CD4-positive, alpha-beta T cell (primary cell): ENCODE measurements at regions not wholly inside any gene's neighbourhood (a gene's known extent, or its start where the extent isn't known, plus 50 kb on each side); places are given as distances from the start of the nearest gene placed in this dataset.
"Not testable (repeated sequence)": the region's sequence is repeated elsewhere in the genome, so short reads cannot be mapped to it uniquely, and the experiment has no call there.

ENCODE experiments used
- ATAC-seq: fragments of 200-7000 bp; cut with Tn5 transposase; one replicate; pipeline ENCODE4 v1.10.0; 2022; ENCODE audit warnings: mild to moderate bottlenecking; ENCODE audit not compliant: poor library complexity
- CTCF ChIA-PET: fragments of 350-600 bp; sonication (Branson Sonifier 250); formaldehyde crosslinking; loops from one replicate; lab custom pipeline; 2021; ENCODE audit warnings: antibody characterized with exemption, inconsistent platforms; lab: Charles Lee
- POLR2A ChIA-PET: fragments of 350-600 bp; sonication (Branson Sonifier 250); formaldehyde crosslinking; loops from one replicate; lab custom pipeline; 2021; ENCODE audit warnings: antibody characterized with exemption, inconsistent platforms; lab: Charles Lee
- DNase-seq, 14 experiments: peaks; one replicate each; pipeline ENCODE4 v3.0.0-alpha.2; 2013 to 2020; ENCODE audit warnings: mixed read lengths in 2 of 14
- H3K27ac ChIP-seq, 2 donors: one replicate each; pipeline versions ENCODE4 v1.5.1 to v1.7.0; 2013; ENCODE audit warnings: low read length in 2 of 2, low read depth in 1 of 2, mild to moderate bottlenecking in 1 of 2
- H3K27me3 ChIP-seq, 2 experiments: 1 replicate in 1 of 2; 2 replicates in 1 of 2; pipeline versions ENCODE4 v1.6.1 to v1.7.0; 2013; ENCODE audit warnings: low read length in 2 of 2, control low read depth in 1 of 2, mild to moderate bottlenecking in 1 of 2, moderate library complexity in 1 of 2; ENCODE audit not compliant: insufficient read depth in 2 of 2, control insufficient read depth in 1 of 2
- H3K36me3 ChIP-seq: one replicate; pipeline ENCODE4 v1.6.1; 2013; ENCODE audit warnings: low read length, control low read depth; ENCODE audit not compliant: insufficient read depth
- H3K4me1 ChIP-seq: one replicate; pipeline ENCODE4 v1.6.1; 2013; ENCODE audit warnings: low read length, control low read depth; ENCODE audit not compliant: insufficient read depth
- H3K4me3 ChIP-seq: one replicate; pipeline ENCODE4 v1.5.1; 2013; ENCODE audit warnings: mild to moderate bottlenecking, low read length, moderate library complexity
- H3K9me3 ChIP-seq, 2 experiments: 1 replicate in 1 of 2; 2 replicates in 1 of 2; pipeline versions ENCODE4 v1.6.1 to v1.7.0; 2013; ENCODE audit warnings: low read length in 2 of 2, mild to moderate bottlenecking in 2 of 2, control low read depth in 1 of 2, moderate library complexity in 1 of 2; ENCODE audit not compliant: control insufficient read depth in 1 of 2, insufficient read depth in 1 of 2
- H3K27ac Mint-ChIP-seq: one replicate; pipeline ENCODE4 v1.8.0; 2020; ENCODE audit warnings: mixed read lengths
- H3K27me3 Mint-ChIP-seq: one replicate; pipeline ENCODE4 v1.8.0; 2021; ENCODE audit warnings: mixed read lengths
- H3K36me3 Mint-ChIP-seq: one replicate; pipeline ENCODE4 v1.8.0; 2021; ENCODE audit warnings: low read depth, mixed read lengths
- H3K4me1 Mint-ChIP-seq: one replicate; pipeline ENCODE4 v1.8.0; 2021; ENCODE audit warnings: low read depth, mixed read lengths
- H3K4me3 Mint-ChIP-seq: one replicate; pipeline ENCODE4 v1.8.0; 2020; ENCODE audit warnings: mild to moderate bottlenecking, mixed read lengths
- H3K9me3 Mint-ChIP-seq: one replicate; pipeline ENCODE4 v1.8.0; 2020; ENCODE audit warnings: mixed read lengths
- CTCF ChIP-seq: fragments of 200-600 bp; IDR thresholded peaks from one replicate; pipeline ENCODE4 v1.8.0; 2022; ENCODE audit warnings: antibody characterized with exemption, mild to moderate bottlenecking
- intact Hi-C, 2 experiments: fragments of 100-400 bp; cut with DNase I in 1 of 2; cut with micrococcal nuclease in 1 of 2; formaldehyde crosslinking; loops; one replicate each; pipeline versions ENCODE4 v1.15.1 to v1.9.0; 2023 to 2025; cut with DNase I, micrococcal nuclease

- POLR2A ChIA-PET, H3K4me3 ChIP-seq, H3K4me3 Mint-ChIP-seq, DNase-seq, H3K4me1 Mint-ChIP-seq, intact Hi-C loops, H3K9me3 ChIP-seq, H3K27ac ChIP-seq, H3K4me1 ChIP-seq, H3K27ac Mint-ChIP-seq, ATAC-seq, H3K36me3 ChIP-seq, CTCF ChIA-PET, H3K27me3 ChIP-seq, H3K27me3 Mint-ChIP-seq, H3K36me3 Mint-ChIP-seq, H3K9me3 Mint-ChIP-seq: not testable (repeated sequence)
Observed at GRCh38 chr9:107817595-107818502, 328.3 kb upstream of the KLF4 start.

- ChIA-PET POLR2A (no interaction called here), CTCF (no interaction called here)
- no peaks in the 10 kb centered on the region for H3K4me1 ChIP-seq
- H3K36me3 Mint-ChIP-seq = no peaks in the 10 kb centered on the region
- ATAC-seq (no peak), DNase-seq (no peak)
- H3K27ac ChIP-seq = no peak overlapping the region
- no peaks in the 10 kb centered on the region for H3K36me3 ChIP-seq
- H3K4me3 Mint-ChIP-seq = no peak overlapping the region
- no peak for TF ChIP-seq CTCF
- no peaks in the 10 kb centered on the region for H3K27me3 Mint-ChIP-seq
- H3K4me3 ChIP-seq = no peak overlapping the region
- peaks cover 2% of the 10 kb centered on the region for H3K9me3 Mint-ChIP-seq
- peaks cover 0 to 4% of the 10 kb centered on the region in 2 experiments for H3K9me3 ChIP-seq
- no peaks in the 10 kb centered on the region for H3K4me1 Mint-ChIP-seq
- no peaks in the 10 kb centered on the region for H3K27me3 ChIP-seq
- intact Hi-C loops = no loop called here
- no peak overlapping the region for H3K27ac Mint-ChIP-seq
Observed at GRCh38 chr9:107816561-107817021, 327.0 kb upstream of the KLF4 start.

- Histone ChIP-seq H3K4me1 (no peaks in the 10 kb centered on the region), H3K27ac (no peak overlapping the region), H3K4me3 (no peak overlapping the region), H3K36me3 (no peaks in the 10 kb centered on the region), H3K27me3 (no peaks in the 10 kb centered on the region), H3K9me3 (peaks cover 0 to 4% of the 10 kb centered on the region in 2 experiments)
- ATAC-seq (no peak), DNase-seq (no peak)
- intact Hi-C loops = no loop called here
- no peak overlapping the region for H3K27ac Mint-ChIP-seq
- H3K9me3 Mint-ChIP-seq = peaks cover 2% of the 10 kb centered on the region
- H3K36me3 Mint-ChIP-seq = no peaks in the 10 kb centered on the region
- no peak for TF ChIP-seq CTCF
- H3K4me3 Mint-ChIP-seq = no peak overlapping the region
- POLR2A ChIA-PET = no interaction called here
- CTCF ChIA-PET = no interaction called here
- no peaks in the 10 kb centered on the region for H3K27me3 Mint-ChIP-seq
- H3K4me1 Mint-ChIP-seq = no peaks in the 10 kb centered on the region
Observed at GRCh38 chr9:107815782-107816560, 326.4 kb upstream of the KLF4 start.
